Adipocyte (in vitro differentiated cells): ENCODE measurements at regions not wholly inside any gene's neighbourhood (a gene's known extent, or its start where the extent isn't known, plus 50 kb on each side); places are given as distances from the start of the nearest gene placed in this dataset.

ENCODE experiments used
- DNase-seq: peaks from one replicate; pipeline ENCODE4 v3.0.0-alpha.2; 2015; ENCODE audit warnings: low read depth
- H3K27me3 ChIP-seq: replicated peaks from 2 replicates; pipeline ENCODE4 v1.7.0; 2013; ENCODE audit warnings: mild to moderate bottlenecking, low read length, moderate library complexity; ENCODE audit not compliant: control insufficient read depth, insufficient read depth
- H3K36me3 ChIP-seq: 2 replicates; pipeline ENCODE4 v1.7.0; 2013; ENCODE audit warnings: low read length, mild to moderate bottlenecking, moderate library complexity; ENCODE audit not compliant: control insufficient read depth, insufficient read depth, severe bottlenecking
- H3K4me1 ChIP-seq: 2 replicates; pipeline ENCODE4 v1.7.0; 2013; ENCODE audit warnings: mild to moderate bottlenecking, low read length, moderate library complexity; ENCODE audit not compliant: control insufficient read depth, insufficient read depth
- H3K4me3 ChIP-seq: 2 replicates; pipeline ENCODE4 v1.7.0; 2013; ENCODE audit warnings: mild to moderate bottlenecking, low read length, moderate library complexity
- H3K9ac ChIP-seq: 2 replicates; pipeline ENCODE4 v1.7.0; 2013; ENCODE audit warnings: mild to moderate bottlenecking, low read length, moderate library complexity
- H3K9me3 ChIP-seq: 2 replicates; pipeline ENCODE4 v1.7.0; 2013; ENCODE audit warnings: mild to moderate bottlenecking, low read length, moderate library complexity; ENCODE audit not compliant: control insufficient read depth

DNA sequence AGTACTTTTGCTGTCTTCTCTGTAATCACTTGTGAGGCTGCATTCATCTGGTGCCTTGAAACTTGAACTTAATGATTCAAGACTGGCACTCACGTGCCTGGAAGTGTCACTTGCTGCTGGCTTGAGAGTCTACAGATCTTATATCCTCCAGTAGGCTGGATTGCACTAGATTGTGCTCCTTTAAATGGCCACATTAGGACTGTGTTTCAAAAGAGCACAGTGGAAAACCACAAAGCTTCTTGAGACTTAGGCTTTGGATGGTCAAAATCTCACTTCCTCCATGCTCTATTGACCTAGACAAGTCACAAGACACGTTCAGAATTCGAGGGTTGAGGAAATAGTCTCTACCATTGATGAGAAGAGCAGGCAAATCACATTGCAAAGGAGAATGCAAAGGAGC lies 1278.8 kb upstream of the MIR17HG start:
- Histone ChIP-seq H3K4me3 (no peak overlapping the region), H3K9me3 (peaks cover 3% of the 10 kb centered on the region), H3K36me3 (no peaks in the 10 kb centered on the region), H3K9ac (no peak overlapping the region), H3K4me1 (peaks cover 7% of the 10 kb centered on the region), H3K27me3 (no peaks in the 10 kb centered on the region)
- no peak for DNase-seq

DNA sequence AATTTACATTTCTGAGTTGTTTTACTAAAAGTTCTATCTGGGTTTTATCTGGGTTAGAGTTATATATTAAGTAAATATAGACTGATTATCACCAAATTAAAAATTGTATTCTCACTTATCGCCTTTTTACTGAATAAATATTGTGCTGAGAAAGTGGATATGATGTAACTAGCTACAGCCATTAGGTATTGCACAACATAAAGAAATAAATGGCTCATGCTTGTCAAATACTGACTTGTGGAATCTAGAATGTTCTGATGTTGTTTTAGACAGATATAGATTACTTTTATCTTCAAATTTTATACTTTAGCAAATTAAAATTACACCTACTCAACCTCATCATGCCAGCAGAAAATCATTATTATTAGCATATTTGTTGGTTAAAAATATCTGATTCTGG lies 1277.1 kb upstream of the MIR17HG start:
- Histone ChIP-seq H3K27me3 (no peaks in the 10 kb centered on the region), H3K4me3 (no peak overlapping the region), H3K36me3 (no peaks in the 10 kb centered on the region), H3K9me3 (no peaks in the 10 kb centered on the region), H3K9ac (no peak overlapping the region), H3K4me1 (peaks cover 3% of the 10 kb centered on the region)
- DNase-seq: peak; percentile 0

DNA sequence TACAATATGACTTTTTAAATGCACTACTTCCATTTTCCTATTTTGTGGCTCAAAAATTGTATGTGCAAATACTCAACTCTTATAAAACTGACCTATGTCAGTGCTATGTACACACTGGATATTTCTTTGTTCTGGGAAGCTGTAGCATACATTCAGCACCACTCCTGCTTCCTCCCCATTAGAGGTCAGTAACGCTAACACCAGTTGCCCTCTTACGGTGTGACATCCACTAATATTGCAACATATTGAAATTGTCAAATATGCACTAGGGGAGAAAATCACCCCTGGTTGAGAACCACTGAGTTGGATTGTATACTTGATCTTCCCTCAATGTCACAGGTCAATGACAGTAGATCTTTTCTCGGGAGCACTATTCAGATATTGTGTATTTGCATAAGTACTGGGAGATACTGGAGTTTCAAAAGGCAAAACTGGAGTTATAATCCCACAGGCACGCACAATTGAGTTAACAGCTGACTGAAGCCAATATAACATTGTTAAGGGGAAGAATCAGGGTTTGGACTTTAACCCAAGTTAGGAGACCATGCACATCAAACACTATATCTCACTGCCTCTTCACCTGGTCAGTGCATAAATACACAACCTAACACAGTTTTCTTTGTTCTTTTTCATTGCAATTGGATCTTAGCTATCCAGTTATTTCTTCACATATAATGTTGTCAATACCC lies 1276.5 kb upstream of the MIR17HG start:
- H3K27me3 ChIP-seq: no peaks in the 10 kb centered on the region

DNA sequence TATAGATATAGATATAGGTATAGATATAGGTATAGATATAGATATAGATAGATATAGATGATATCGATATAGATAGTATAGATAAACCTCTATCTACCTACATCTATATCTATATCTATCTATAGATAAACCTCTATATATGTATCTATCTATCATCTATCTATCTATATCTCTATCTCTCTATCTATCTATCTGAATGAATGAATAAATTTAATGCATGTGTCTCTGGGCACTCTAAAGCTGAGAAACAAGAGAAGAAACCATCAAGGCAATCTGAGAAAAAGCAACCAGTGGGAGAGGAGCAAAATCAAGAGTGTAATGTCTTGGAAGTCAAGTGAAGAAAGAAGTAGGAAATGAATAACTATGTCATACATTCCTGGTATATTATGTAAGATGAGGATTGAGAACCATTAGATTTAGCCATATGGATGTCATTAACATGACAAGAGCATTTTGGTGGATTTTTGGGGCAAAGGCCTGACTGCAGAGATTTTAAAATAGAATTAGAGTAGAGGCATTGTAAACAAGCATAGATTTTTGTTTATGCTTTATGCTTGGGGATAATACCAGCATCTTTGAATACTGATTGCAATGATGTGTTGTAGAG lies 1262.7 kb upstream of the MIR17HG start:
- Histone ChIP-seq H3K9ac (no peak overlapping the region), H3K27me3 (no peaks in the 10 kb centered on the region), H3K4me1 (no peaks in the 10 kb centered on the region), H3K9me3 (no peaks in the 10 kb centered on the region), H3K4me3 (no peak overlapping the region), H3K36me3 (no peaks in the 10 kb centered on the region)
- DNase-seq: peak; percentile 11

More for the DNA sequence above, 1276.5 kb upstream of the MIR17HG start:
- Histone ChIP-seq H3K36me3 (no peaks in the 10 kb centered on the region), H3K9me3 (no peaks in the 10 kb centered on the region), H3K9ac (no peak overlapping the region), H3K4me1 (peaks cover 3% of the 10 kb centered on the region), H3K4me3 (no peak overlapping the region)
- DNase-seq: no peak

DNA sequence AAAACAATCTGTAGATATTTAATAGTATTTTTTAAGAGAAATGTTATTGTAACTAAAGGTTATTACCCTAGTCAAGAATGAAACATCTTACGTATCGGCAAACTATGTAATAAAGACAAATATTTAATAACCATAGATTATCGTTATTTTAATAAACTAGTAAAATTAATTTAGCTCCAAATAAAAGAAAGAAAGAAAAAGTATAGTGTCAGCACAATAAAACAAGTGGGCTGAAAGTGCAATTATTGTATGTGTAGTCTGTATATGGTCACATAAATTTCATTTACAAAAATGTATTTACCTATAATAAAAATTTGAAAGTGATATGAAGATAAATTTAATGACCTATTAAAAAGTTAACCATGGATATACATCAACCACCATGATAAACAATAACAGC lies 1258.4 kb upstream of the MIR17HG start:
- H3K9me3 ChIP-seq: no peaks in the 10 kb centered on the region
- no peak overlapping the region for H3K9ac ChIP-seq
- no peaks in the 10 kb centered on the region for H3K4me1 ChIP-seq
- DNase-seq: no peak
- no peak overlapping the region for H3K4me3 ChIP-seq
- no peaks in the 10 kb centered on the region for H3K27me3 ChIP-seq
- no peaks in the 10 kb centered on the region for H3K36me3 ChIP-seq

DNA sequence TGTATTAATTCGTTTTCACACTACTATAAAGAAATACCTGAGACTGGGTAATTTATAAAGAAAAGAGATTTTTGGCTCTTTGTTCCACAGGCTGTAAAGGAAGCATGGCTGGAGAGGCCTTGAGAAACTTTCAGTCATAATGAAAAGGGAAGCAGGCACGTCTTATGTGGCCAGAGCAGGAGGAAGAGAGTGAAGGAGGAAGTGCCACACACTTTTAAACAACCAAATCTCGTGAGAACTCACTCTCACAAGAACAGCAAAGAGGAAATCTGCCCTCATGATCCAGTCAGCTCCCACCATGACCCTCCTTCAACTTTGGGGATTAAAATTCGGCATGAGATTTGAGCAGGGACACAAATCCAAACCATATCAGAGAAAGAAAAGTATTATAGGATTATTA lies 1255.9 kb upstream of the MIR17HG start:
- Histone ChIP-seq H3K9ac (no peak overlapping the region), H3K9me3 (peaks cover 9% of the 10 kb centered on the region), H3K27me3 (no peaks in the 10 kb centered on the region), H3K36me3 (no peaks in the 10 kb centered on the region), H3K4me1 (no peaks in the 10 kb centered on the region), H3K4me3 (no peak overlapping the region)
- DNase-seq: no peak

DNA sequence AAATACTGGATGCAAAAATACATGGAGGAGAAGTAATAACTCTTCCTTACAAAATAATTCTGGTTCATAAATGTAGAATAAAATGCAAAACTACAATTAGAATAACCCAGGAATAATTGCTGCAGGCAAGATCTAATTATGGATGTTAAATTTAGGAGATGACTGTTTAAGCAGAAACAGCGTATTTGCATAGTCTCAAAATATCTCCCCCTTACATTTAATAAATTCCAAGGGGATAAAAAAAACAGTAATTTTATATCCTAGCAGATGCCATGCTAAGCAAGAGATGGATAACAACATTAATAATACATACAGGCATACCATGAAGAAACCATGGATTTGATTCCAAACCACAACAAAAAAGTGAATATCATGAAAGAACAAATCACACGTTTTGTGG lies 1253.1 kb upstream of the MIR17HG start:
- no peak for DNase-seq
- peaks cover 13% of the 10 kb centered on the region for H3K9me3 ChIP-seq
- H3K27me3 ChIP-seq: no peaks in the 10 kb centered on the region
- no peaks in the 10 kb centered on the region for H3K36me3 ChIP-seq
- H3K4me3 ChIP-seq: no peak overlapping the region
- H3K4me1 ChIP-seq: no peaks in the 10 kb centered on the region
- H3K9ac ChIP-seq: no peak overlapping the region

DNA sequence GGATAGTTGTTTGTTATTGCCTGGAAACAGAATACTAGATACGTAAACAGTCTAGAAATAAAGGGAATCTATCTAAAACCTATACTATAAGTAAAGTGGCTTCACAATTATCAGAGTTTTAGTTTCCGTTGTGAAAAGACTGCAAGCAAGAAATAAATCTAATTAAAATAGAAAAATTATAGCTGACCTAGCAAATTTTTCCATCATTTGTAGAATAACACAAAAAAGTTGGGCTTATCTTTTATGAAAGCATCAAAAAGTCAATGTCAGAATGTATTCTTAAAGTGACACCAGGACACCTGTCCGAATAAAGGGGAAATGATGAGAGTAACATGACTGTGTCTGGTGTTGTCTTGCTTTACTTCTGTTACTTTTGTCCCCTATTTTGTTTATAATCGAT lies 1248.9 kb upstream of the MIR17HG start:
- Histone ChIP-seq H3K4me1 (no peaks in the 10 kb centered on the region), H3K9ac (no peak overlapping the region), H3K36me3 (no peaks in the 10 kb centered on the region), H3K4me3 (no peak overlapping the region), H3K27me3 (no peaks in the 10 kb centered on the region), H3K9me3 (peaks cover 25% of the 10 kb centered on the region)
- DNase-seq: no peak

DNA sequence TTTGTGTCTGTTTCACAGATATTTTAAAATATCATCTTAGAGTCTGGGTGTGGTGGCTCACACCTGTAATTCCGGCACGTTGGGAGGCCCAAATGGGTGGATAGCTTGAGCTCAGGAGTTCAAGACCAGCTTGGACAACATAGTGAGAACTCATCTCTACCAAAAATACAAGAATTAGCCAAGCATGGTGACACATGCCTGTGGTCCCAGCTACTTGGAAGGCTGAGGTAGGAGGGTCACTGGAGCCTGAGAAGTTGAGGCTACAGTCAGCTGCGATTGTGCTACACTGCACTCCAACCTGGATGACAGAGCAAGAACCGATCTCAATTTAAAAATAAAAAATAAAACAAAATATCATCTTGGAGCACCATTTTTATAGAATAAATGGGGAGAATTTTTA lies 1247.6 kb upstream of the MIR17HG start:
- no peak for DNase-seq
- Histone ChIP-seq H3K27me3 (no peaks in the 10 kb centered on the region), H3K4me3 (no peak overlapping the region), H3K4me1 (no peaks in the 10 kb centered on the region), H3K9me3 (peaks cover 25% of the 10 kb centered on the region), H3K36me3 (no peaks in the 10 kb centered on the region), H3K9ac (no peak overlapping the region)

DNA sequence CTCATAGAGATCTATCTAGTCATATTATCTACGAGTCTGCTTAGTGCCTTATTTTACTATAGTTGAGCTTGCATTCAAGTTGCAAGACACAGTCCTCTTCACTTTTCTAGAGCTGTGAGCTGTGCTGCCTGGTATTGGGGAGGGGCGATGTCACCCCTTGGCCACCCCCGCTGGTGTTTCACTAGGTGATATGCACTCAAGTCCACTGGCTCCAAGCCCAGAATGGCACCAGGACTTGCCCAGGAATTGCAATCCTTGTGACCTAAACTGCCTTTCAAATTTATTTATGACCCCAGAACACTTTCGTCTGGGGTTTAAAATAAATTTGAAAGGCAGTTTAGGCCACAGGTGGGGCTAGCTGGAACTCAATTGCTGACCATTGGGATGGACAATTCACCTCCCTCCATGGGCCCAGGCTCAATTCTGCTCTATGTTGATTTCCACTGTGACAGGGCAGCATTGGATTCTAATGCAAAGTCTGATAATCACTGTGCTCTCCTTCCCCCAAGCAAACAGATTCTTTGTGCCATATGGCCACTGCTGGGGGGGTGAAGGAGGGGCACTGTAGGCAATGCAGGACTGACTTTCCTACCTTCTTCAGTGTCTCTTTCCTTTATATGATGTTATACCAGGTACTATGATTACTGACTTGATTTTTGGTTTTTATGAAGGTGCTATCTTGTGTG lies 1244.2 kb upstream of the MIR17HG start:
- H3K36me3 ChIP-seq: no peaks in the 10 kb centered on the region
- H3K9me3 ChIP-seq: peaks cover 16% of the 10 kb centered on the region
- H3K9ac ChIP-seq: no peak overlapping the region
- DNase-seq: no peak
- H3K4me1 ChIP-seq: peaks cover 2% of the 10 kb centered on the region
- no peaks in the 10 kb centered on the region for H3K27me3 ChIP-seq
- no peak overlapping the region for H3K4me3 ChIP-seq

DNA sequence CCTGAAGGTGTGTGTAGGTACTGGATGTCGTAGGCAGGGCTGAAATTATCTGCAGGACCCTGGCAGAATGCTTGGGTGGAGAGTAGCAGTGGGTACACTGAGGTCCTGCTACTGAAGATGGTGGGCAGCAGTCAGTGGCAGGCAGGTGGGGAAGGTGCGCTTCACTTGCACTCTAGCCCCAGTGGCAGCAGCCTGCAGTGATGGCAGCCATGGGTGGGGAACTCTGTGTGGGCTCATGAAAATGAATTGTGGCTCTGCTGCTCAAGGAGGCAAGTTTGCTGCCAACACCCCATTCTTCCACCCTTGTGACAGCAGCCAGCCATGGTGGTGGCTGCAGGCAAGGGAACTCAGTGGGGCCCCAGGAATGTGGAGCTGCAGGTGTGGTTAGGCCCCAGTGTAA lies 1242.7 kb upstream of the MIR17HG start:
- Histone ChIP-seq H3K9me3 (peaks cover 8% of the 10 kb centered on the region), H3K4me3 (no peak overlapping the region), H3K27me3 (no peaks in the 10 kb centered on the region), H3K36me3 (no peaks in the 10 kb centered on the region), H3K9ac (no peak overlapping the region), H3K4me1 (peaks cover 2% of the 10 kb centered on the region)
- no peak for DNase-seq
